ENCODE measurements at regions not wholly inside any gene's neighbourhood (a gene's known extent, or its start where the extent isn't known, plus 50 kb on each side); places are given as distances from the start of the nearest gene placed in this dataset.

DNA sequence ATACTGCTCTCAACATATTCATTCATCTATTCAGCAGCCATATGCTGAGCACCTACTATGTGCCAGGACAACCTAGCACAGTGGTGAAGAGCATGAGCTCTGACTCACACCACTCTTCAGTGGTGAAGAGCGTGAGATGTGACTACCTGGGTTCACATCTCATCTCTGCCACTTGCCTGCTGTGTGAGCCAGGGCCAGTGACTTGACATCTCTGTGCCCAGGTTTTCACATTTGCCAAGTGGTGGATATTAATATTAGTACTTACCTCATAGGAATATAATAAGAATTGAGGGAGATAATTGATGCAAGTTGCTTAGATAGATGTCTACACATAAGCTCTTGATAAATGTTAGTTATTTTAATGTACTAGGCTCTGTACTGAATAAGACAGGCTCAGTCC lies 488.9 kb downstream of the PTPRU start:
- no peaks in the 10 kb centered on the region for H3K27me3 ChIP-seq (ENCODE audit: control insufficient read depth, insufficient read depth, low read length)
- no peak for TF ChIP-seq CTCF (IDR thresholded peaks at IDR 0.05; ENCODE audit: insufficient read depth, low read length, poor library complexity, severe bottlenecking)
- DNase-seq (ENCODE audit: low read depth): no peak
- H3K4me3 ChIP-seq (ENCODE audit: low read depth, low read length): no peak overlapping the region
- H3K36me3 ChIP-seq (ENCODE audit: control insufficient read depth, insufficient read depth, low read length): no peaks in the 10 kb centered on the region

DNA sequence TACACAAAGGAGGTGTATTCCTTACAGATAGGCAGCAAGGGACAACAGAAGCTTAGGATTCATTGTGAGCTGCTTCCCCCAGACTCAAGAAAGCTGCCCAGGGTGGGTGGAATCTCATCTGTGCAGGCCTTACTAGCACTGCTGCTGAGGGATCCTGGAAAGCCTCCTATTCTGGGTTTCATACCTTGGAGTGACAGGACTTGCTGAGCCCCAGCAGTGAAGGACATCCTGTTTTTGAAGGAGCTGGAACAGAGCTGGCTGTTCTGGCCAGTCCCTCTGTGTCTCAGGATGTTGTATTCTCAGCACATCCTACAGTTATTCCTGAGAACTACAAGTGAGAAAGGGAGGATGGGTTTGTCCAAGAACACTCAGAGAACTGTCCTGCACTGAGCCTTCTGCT lies 486.3 kb downstream of the PTPRU start:
- no peak for TF ChIP-seq CTCF (IDR thresholded peaks at IDR 0.05; ENCODE audit: insufficient read depth, low read length, poor library complexity, severe bottlenecking)

DNA sequence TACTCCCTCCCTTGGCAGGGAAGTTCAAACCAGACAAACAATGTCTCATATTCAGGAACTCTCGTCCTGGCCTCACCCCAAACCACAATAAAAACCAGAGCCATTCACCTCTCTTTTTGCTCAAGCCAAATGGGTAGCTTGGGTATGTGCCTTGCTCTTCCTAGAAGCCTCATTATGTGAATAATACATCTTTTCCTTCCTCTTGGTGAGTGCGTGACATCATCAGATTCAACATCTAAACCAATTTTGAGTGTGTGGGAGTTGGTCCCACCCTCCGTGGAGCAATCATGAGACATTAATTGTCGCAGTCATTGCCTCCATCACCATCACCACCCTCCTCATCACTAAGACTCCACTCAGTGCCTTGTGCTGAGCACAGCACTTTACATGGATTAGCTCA lies 482.9 kb downstream of the PTPRU start:
- Histone ChIP-seq H3K27me3 (ENCODE audit: control insufficient read depth, insufficient read depth, low read length) (no peaks in the 10 kb centered on the region), H3K4me3 (ENCODE audit: low read depth, low read length) (no peak overlapping the region), H3K36me3 (ENCODE audit: control insufficient read depth, insufficient read depth, low read length) (no peaks in the 10 kb centered on the region)
- no peak for DNase-seq (ENCODE audit: low read depth)
- no peak for TF ChIP-seq CTCF (IDR thresholded peaks at IDR 0.05; ENCODE audit: insufficient read depth, low read length, poor library complexity, severe bottlenecking)

More for the DNA sequence above, 486.3 kb downstream of the PTPRU start:
- no peaks in the 10 kb centered on the region for H3K27me3 ChIP-seq (ENCODE audit: control insufficient read depth, insufficient read depth, low read length)
- no peaks in the 10 kb centered on the region for H3K36me3 ChIP-seq (ENCODE audit: control insufficient read depth, insufficient read depth, low read length)
- DNase-seq (ENCODE audit: low read depth): no peak
- no peak overlapping the region for H3K4me3 ChIP-seq (ENCODE audit: low read depth, low read length)

- no peak for DNase-seq (ENCODE audit: low read depth)
- Histone ChIP-seq H3K27me3 (ENCODE audit: control insufficient read depth, insufficient read depth, low read length) (no peaks in the 10 kb centered on the region), H3K4me3 (ENCODE audit: low read depth, low read length) (no peak overlapping the region), H3K36me3 (ENCODE audit: control insufficient read depth, insufficient read depth, low read length) (no peaks in the 10 kb centered on the region)
- TF ChIP-seq CTCF (IDR thresholded peaks at IDR 0.05; ENCODE audit: insufficient read depth, low read length, poor library complexity, severe bottlenecking): no peak
These were observed 482.5 kb downstream of the PTPRU start for GRCh38 chr1:29718791-29719190.

- no peak overlapping the region for H3K4me3 ChIP-seq (ENCODE audit: low read depth, low read length)
- no peaks in the 10 kb centered on the region for H3K27me3 ChIP-seq (ENCODE audit: control insufficient read depth, insufficient read depth, low read length)
- DNase-seq (ENCODE audit: low read depth): no peak
- TF ChIP-seq CTCF (IDR thresholded peaks at IDR 0.05; ENCODE audit: insufficient read depth, low read length, poor library complexity, severe bottlenecking): no peak
- H3K36me3 ChIP-seq (ENCODE audit: control insufficient read depth, insufficient read depth, low read length): no peaks in the 10 kb centered on the region
These were observed 480.0 kb downstream of the PTPRU start for GRCh38 chr1:29716306-29716705.

DNA sequence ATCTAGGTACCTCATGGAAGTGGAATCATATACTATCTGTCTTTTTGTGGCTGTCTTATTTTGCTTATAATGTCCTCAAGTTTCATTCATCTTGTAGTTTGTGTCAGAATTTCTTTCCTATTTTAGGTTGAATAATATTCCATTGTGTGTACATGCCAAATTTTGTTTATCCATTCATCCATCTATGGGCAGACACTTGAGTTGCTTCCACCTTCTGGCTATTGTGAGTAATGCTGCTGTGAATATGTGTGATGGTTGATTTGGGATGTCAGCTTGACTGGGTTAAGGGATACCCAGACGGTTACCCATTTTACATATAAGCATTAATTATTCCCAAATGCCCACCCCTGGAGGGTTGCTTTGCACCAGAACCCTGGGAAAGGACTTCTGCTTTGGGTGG lies 477.5 kb downstream of the PTPRU start:
- no peak for DNase-seq (ENCODE audit: low read depth)
- Histone ChIP-seq H3K27me3 (ENCODE audit: control insufficient read depth, insufficient read depth, low read length) (no peaks in the 10 kb centered on the region), H3K4me3 (ENCODE audit: low read depth, low read length) (no peak overlapping the region), H3K36me3 (ENCODE audit: control insufficient read depth, insufficient read depth, low read length) (no peaks in the 10 kb centered on the region)
- peak; percentile 35 for TF ChIP-seq CTCF (IDR thresholded peaks at IDR 0.05; ENCODE audit: insufficient read depth, low read length, poor library complexity, severe bottlenecking)

Data from kidney epithelial cell (primary cell).